PFSK-1 (cell line): ENCODE measurements at regions not wholly inside any gene's neighbourhood (a gene's known extent, or its start where the extent isn't known, plus 50 kb on each side); places are given as distances from the start of the nearest gene placed in this dataset.

Experiments
- POLR2AphosphoS5 ChIP-seq: IDR thresholded peaks from 2 replicates; pipeline ENCODE4 v1.6.1; 2012; ENCODE audit warnings: low read depth, mild to moderate bottlenecking, control low read depth, low read length, moderate library complexity
- SIN3A ChIP-seq: IDR thresholded peaks from 2 replicates; pipeline ENCODE4 v1.6.1; 2012; ENCODE audit warnings: mild to moderate bottlenecking, low read length, moderate library complexity, borderline replicate concordance; ENCODE audit not compliant: insufficient read depth
- TAF1 ChIP-seq: IDR thresholded peaks from 2 replicates; pipeline ENCODE4 v1.6.1; 2012; ENCODE audit warnings: low read length, control low read depth, borderline replicate concordance; ENCODE audit not compliant: insufficient read depth
- TF ChIP-seq, protein P1 (sequence below), 2 experiments: IDR thresholded peaks; 2 replicates each; pipeline versions ENCODE4 v1.6.1 to v1.8.0; 2011 to 2012; ENCODE audit warnings: low read depth in 2 of 2, low read length in 2 of 2, control low read depth in 1 of 2, inconsistent platforms in 1 of 2, mild to moderate bottlenecking in 1 of 2, moderate library complexity in 1 of 2; ENCODE audit not compliant: insufficient read depth in 1 of 2

DNA sequence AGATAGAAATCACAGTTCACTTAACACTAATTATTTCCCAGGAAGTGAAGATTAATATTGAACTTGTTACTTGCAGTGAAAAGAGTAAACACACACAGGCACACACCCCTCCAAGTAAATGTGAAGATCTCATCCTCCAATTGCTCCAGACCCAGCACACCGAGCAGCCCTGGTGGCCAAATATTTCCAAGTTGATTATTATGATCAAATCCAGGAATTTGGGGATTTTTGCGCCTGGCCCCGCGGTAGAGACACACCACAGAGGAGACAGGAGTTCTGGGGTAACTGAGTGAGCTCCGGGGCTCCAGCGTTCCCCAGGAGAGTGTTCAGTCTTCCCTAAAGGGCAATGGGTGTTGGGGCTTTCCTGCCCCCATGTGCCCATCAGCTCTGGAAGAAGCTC is 431.5 kb downstream of the BCL11B start:
- TF ChIP-seq POLR2AphosphoS5, result no peak
- TF ChIP-seq TAF1, result no peak
- TF ChIP-seq, protein P1, sequence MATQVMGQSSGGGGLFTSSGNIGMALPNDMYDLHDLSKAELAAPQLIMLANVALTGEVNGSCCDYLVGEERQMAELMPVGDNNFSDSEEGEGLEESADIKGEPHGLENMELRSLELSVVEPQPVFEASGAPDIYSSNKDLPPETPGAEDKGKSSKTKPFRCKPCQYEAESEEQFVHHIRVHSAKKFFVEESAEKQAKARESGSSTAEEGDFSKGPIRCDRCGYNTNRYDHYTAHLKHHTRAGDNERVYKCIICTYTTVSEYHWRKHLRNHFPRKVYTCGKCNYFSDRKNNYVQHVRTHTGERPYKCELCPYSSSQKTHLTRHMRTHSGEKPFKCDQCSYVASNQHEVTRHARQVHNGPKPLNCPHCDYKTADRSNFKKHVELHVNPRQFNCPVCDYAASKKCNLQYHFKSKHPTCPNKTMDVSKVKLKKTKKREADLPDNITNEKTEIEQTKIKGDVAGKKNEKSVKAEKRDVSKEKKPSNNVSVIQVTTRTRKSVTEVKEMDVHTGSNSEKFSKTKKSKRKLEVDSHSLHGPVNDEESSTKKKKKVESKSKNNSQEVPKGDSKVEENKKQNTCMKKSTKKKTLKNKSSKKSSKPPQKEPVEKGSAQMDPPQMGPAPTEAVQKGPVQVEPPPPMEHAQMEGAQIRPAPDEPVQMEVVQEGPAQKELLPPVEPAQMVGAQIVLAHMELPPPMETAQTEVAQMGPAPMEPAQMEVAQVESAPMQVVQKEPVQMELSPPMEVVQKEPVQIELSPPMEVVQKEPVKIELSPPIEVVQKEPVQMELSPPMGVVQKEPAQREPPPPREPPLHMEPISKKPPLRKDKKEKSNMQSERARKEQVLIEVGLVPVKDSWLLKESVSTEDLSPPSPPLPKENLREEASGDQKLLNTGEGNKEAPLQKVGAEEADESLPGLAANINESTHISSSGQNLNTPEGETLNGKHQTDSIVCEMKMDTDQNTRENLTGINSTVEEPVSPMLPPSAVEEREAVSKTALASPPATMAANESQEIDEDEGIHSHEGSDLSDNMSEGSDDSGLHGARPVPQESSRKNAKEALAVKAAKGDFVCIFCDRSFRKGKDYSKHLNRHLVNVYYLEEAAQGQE (IDR thresholded peaks at IDR 0.05; ENCODE audit: insufficient read depth in 1 of 2, low read depth in 2 of 2, low read length in 2 of 2), result no peak
- no peak for TF ChIP-seq SIN3A
